C1 segment of cervical spinal cord (tissue), 14 donors: ENCODE measurements at regions not wholly inside any gene's neighbourhood (a gene's known extent, or its start where the extent isn't known, plus 50 kb on each side); places are given as distances from the start of the nearest gene placed in this dataset.

ENCODE experiments used
- DNase-seq, 14 donors: peaks; one replicate each; lab custom pipeline; 2025; lab: John Stamatoyannopoulos, UW

DNA sequence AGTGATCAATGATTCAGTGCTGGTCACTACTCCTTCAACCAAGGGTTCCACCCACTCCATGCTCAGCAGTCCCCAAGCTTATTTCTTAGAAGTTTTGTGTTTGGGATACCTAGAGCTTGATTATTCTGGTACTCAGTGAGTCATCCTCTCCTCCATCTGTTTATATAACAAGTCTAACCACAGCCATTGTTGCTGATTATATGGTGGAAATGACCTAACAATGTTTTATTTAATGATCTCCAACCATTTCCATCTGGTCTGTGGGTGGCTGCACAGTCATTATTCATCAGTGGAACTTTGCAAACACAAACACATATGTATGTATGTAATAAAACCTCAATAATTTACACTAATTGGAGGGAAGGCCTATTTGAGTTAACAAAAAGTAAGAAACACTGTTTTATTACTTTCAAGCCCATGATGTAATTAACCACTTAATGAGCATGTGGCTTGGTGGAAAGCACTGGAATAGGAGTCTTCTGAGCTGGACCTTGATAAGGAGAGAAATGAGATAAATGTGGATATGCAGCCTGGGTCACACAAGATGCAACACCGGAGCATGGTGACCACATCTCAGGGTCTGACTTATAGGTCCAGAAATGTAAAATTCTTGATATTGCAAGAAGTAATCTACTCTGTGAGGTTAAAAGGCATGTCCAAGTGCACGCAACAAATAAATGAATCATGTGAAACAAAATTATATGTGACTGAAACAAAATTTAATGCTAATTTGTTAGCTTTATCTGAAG is 99.0 kb upstream of the WLS start:
- DNase-seq, result no peak

DNA sequence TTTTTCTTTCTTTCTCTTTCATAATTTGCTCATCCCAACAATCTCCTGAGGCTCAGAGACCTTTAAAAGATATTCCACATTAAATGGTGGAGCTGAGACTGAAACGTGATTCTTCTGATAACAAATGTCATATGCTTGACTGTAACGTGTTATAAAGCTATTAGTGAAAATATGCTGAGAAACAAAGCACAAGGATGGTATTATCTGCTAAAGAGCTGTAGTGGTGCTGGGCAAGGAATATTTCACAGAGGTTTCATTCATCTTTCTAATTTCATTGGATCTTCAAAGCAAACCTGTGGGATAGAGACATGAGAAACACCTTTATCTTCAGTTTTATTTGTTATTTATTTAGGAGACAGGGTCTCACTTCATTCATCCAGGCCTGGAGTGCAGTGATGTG is 98.1 kb upstream of the WLS start:
- DNase-seq, result no peak

DNA sequence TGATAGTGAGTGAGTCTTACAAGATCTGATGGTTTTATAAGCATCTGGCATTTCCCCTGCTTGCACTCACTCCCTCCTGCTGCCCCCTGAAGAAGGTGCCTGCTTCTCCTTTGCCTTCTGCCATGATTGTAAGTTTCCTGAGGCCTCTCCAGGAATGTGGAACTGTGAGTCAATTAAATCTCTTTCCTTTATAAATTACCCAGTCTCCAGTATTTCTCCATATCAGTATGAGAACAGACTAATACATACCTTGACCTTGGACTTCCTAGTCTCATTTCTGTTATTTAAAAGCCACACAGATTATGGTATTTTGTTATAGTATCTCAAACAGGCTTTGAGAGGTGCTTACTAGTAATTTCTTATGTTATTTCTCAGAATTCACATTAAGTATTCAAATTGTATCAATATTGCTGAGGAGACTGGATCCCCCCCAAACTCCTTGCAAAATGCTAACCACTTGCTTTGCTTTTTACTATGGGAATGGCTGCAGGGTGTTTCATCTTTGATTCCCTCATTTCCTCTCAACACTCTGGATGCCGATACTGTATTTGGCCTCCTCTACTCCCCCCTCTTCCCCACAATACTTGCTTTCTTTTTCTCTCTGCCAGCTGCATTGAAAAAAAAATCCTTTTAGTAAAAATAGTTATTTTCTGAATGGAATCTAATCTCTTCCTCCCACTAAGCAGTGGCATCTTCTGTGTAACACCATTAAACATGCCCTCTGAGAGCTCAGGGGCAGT is 96.9 kb upstream of the WLS start:
- DNase-seq, result no peak

DNA sequence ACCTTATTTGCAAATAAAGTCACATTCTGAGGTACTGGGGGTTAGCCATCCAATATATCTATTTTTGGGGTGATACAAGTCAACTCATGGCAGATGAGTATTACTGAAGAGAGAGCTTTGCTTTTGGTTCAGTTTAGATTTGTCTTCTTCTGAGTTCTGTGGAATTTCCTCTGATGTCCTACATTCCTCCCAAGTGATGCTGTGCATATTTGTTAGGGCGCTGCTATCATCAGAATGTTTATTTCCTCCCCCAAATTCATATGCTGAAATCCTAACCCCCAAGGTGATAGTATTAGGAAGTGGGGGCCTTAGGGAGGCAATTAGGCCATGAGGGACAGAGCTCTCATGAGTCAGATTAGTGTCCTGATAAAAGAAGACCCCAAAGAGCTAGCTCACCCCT is 96.2 kb upstream of the WLS start:
- no peak for DNase-seq

DNA sequence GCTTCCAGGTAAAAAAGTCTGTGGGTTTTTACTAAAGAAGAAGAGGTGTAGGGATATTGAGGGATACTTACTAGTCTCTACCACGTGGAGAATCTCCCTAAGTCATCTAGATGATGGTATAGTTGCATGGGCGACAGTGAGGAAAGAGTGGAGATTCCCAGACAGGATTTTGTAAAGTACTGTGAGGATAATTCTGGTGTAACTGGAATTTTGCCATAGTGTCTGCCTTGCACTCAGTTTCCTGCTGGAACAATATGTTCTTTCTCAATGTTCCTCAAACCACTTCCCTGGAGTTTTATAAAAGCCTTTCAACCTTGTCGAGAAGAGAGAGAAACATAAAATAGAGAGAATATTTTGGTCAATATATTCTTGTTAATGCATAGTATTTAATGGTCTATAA is 95.1 kb upstream of the WLS start:
- no peak for DNase-seq

DNA sequence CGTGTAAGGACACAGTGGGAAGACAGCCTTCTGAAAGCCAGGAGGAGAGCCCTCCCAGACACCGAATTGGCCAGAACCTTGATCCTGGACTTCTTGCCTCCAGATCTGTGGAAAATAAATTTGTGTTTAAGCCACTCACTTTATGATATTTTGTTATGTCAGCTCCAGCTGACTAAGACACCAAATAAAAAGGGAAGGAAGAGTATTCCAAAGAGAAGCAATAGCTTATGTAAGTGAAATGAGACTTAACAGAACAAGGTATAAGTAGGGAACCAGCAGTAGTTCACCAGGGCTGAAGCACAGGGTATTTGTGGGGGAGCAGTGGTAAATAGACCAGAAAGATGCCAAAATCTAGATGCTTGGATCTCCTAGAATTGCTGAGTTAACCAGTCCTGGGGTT is 94.2 kb upstream of the WLS start:
- DNase-seq, result no peak

DNA sequence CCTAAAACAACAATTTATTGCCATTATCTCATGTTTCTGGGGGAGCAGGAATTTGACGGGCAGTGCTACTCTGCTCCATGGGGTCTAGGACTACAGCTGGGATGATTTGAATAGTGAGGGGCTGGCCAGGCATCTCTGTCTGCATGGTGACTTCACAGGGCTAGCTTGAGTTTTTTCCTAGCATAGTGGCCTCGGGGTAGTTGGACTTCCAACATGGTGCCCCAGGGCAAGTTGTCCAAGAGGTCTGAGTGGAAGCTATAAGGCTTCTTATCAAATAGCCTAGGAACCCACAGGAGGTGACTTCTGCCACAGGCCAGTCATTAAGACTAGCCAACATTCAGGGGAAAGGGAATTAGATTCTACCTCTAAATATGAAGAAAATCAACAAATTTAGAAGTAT is 92.0 kb upstream of the WLS start:
- DNase-seq, result no peak

DNA sequence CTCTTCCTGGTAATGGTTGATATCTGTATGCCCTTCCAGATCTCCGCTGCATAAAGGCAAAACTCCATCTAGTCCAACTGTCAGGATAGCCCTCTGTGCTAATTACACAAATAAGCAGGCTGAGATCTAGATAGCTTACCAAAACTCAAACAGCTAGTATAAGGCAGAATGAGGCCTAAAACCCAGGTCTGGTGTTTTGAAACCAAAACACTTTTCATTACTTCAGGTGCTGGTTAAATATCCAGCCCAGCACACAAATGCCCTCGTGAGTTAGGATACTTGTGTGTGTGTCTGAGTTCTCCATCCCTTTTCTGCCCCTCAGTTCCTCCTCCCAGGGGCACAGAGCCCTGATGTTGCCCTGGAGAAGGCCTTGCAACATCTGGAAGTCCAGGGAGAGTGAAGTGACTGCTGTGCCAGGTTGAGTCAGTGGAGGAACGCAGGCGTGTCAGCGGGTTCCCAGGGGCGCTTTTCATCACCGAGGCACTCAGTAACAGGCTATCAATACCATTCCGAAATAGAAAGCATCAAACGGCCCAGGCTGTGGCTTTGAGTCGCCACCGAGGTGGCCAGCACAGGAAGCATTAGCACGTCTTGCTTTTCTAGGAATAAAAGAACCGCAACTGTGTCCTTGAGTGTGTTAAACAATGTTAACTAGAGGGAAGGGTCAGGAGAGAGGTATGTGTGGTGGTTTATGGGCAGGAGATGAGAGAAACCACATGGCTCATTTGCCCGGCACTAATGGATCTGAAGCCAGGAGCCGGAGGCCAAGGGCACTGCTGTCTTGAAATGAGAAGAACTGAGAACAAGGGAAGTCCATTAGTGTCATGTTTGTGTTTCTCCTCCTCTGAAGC is 90.7 kb upstream of the WLS start:
- peak in 2 of 14 donors; percentile 7 to 55 for DNase-seq

DNA sequence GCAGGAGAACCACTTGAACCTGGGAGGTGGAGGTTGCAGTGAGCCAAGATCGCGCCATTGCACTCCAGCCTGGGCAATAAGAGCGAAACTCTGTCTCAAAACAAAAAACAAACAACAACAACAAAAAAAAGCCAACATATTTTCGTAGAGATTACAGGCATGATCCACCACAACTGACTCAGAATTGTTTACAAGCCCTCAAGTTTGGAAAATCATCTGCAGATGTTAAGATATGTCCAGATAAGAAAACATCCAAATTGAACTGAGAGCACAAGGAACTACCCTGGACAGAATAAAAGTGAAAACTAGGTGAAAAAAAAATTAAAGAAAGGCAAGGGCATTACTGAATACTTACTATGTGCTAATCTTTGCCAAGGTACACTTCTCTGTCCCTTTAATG is 89.8 kb upstream of the WLS start:
- no peak for DNase-seq

DNA sequence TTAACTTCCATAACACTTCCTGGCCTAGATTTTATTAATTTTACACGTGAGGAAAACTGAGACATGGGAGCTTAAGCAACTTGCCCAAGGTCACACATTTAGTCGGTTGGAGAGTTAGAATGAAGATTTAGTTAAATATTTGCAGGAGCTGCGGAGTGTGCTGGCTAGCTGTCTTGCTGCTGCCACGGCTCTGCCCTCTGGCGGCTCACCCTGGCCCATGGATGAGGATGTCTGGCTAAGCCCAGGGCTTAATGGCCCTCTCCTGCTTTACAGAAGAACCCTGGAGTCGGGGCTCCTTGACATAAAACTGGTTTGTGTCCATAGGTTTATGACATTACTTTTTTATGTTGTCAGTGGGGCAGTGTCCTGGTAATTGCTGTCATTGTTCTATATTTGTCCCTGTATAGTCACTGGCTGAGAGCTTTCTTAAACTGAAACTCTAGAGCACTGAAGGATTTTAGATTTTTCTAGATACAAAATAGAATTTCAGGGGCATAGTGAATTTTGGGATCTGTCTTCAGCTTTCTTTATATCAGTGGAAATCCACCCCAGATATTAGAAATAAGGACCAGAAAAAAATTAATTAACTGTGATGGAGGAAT is 88.9 kb upstream of the WLS start:
- DNase-seq, result peak in 9 of 14 donors; percentile 5 to 39 (median 16)

DNA sequence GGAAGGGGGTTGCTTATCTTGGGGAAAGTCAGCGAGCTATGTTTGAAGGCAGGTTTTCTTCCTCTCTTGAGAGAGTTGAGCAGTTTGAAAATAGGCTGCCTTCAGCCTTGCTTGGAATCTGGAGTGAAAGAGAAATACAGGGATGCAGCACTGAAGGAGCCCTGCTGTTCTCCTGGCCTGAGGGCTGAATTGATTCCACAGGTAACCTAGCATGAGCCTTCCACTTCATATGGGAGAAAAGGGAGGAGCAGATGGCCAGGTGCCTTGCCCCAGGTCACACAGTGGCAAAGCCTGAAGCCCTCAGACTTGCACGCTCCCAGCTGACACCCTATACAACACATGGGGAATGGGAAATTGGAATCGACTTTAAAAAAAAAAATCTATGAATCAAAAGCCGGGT is 88.0 kb upstream of the WLS start:
- no peak for DNase-seq

DNA sequence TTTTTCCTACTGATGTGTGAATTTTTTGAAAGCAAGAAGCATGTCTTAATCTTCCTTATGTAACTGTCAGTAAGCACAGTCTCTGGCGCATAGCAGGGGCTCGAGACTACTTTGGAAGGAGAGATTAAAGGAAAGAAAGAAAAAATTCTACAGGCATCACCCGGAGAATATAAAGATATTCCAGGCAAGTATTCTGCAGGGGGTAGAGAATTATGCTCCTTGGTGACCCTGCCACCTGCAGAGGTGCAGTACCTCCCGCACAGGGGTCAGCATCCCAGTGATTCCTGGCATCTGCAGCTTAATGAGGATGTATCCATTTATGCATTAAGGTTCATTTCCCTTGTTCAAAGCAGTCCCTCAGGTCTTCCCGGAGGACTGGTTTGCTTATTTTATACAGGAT is 87.6 kb upstream of the WLS start:
- no peak for DNase-seq

DNA sequence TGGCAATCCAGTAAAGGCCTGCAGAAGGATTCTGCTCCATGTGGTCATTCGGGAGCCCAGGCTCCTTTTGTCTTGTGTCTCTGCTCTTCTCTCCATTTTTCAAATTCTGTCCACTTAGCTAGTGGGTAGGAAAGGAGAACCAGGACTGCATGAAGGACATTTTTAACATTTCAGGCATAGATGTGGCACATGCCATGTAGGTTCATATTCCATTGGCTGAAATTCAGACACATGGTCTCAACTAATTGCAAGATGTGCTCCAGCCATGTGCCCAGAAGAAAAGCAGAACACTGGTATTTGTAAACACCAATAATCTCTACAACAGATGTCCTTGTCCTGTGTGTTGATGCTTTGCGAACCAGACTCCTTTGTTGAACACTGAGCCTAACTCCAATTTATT is 85.2 kb upstream of the WLS start:
- DNase-seq, result no peak

DNA sequence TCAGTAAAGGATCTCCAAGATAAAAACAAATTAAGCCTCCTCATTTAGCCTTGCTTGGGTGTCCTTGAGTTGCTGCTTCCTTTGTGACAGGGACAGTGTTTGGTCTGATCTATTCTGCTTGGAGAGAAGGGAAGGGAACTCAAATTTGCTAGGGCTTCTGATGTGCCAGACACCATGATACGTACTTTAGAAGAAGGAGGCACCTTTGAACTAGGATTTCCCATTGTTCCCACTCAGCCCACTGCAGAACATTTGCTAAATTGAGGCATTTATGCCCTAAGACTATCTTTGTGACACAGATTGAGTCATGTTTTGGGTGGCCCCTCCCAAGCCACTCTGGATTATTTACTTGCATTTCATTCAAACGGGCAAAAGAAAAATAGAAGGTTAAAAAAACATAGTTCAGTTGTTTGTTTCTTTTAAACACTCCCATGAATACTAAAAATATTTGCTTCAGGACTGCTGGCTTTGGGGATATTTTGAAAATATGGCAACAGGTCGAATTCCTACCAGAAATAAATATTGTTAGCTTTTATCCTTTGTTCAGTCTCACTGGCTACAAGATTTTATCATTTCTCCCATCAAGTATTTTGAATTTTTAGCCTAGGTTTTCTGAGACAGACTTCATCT is 81.9 kb upstream of the WLS start:
- DNase-seq, result no peak

DNA sequence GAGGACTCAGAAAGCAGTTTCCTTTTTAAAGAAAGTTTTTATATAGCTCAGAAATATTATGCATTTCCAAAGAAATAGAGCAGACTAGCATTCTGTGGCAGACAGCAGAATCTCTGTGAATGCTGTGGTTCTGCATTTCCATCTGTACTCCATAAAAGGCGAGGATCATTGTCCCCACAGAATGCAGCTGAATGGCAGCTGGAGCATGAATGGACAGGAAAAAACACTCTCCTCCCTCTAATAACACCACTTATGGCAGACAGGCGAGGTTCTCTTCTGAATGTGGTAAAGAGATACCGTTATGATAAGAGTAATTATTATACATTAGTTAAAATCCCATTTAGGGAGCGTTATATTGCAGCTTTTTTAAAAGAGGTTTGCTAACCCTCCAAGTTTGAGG is 81.4 kb upstream of the WLS start:
- DNase-seq, result no peak

DNA sequence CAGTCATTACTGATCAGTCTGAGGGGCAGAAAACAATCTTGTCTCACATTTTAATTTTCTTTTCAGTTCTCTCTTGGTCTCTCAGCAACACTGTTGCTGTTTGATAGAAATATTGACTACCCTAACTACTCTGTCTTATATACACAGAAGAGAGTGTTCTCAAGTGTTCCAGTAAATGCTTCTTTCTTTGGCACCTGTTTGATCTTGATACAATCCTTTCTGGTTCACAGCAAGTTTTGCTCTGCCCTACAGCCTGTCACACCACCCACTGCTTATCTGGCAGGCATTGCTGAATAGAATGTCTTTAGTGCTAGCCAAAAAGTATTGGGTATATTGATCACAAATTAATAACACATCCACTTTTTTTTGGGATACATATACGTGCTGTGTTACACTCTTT is 75.7 kb upstream of the WLS start:
- DNase-seq, result no peak

DNA sequence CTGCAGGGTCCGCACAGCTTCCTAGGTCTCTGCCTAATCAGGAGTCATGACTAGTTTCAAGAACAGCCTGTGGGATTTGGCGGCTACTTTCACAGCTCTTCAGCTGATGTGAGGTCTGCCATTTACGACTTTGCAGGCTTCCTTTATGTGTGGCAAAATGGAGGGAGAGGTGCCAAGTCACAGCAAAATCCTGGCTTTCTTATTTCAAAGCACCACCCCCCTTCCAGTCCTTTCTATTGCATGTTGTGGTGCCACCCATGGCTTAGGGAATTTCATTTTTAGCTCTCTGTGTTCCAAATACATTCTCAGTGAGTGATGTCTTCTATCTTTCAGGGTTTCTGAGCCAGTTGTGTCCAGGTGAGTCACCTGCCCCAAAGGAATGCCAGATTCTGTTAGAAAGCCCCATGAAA is 75.1 kb upstream of the WLS start:
- no peak for DNase-seq

DNA sequence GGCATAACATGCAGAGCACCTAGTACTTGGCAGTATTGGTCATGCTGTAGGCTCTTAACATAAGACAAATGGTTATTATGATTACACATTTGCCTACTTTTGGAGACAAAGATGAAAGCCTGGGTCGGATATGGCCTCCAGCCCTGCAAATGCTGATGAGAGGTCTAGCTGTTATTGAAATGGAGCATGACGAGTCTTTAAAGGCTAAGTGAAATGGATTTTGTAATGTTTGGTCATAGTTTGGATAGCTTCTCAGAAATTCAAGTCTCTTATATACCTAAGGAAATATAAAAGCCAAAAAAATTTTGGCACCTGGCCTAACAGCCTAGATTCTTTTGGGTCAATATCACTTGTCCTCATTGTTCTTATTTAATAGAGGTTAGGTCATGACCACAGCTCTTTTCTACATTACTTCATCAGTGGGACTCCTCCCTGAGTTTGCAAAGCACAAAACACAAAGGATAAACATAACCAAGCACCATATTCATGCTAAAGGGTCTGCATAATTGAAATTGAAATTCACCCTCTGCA is 69.2 kb upstream of the WLS start:
- no peak for DNase-seq

DNA sequence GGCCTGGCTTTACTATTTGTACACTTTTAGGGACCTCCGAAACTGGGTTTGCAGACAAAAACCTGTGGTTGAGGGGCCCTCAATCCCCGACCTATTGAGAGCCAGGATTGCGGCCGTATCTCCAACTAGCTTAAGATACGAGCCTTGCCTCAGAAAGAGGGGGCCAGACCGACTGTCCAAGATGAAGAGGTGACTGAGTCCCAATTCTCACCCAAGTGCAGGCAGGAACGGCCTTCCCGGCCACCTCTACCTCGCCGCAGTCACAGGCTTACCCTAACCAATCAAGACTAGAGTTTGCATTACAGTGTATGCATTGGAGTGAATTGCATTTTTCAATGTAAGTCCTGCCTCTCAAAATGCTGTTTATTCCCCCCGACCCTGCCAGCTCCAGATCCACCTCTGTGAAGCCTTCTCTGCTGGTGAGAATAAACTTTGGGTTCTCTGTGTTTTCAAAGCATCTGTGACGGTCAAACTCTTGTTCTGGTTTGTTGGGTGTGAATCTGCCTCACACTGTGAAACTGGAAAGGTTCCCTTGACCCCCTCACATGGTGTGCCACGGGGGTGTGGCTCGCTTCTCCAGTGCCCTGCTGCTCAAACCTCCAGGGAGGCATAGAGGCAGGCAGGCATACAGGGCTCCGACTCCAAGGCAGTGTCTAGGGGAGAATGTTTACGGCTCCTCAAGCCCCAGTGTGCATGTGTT is 62.2 kb upstream of the WLS start:
- no peak for DNase-seq

DNA sequence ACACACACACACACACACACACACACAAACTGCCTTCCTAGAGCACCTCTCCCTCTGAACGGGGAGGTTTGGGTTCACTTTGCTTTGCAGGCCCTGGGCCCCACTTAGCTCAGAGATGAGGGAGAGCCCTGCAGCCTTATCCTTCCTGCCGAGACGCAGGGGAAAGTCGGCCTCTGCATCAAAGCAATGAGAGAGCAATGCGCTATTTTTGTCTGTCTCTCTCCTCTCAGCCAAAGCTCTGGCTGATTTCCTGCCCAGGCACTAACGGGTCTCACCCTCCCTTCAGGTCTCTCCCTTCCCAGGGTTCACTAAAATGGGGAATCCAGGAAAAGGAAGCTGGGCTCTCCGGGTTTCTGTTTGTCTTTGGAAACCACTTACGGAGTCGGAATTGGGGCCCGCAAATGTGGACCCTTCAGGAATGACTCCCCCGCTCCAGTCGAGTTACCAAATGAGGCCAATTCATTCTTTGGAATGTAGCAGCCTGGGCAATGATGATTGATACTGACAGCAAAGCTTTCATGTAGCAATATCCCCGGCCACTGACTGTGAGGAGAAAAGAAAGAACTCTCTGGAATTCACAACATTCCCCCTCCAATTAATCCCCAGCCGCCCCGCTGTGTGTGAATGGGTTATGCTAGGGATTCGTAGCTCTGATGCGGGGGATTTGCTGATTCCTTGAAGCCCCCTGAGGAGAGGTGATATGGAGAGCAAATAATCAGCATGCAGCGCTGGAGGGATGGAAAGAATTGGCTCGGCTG is 61.5 kb upstream of the WLS start:
- no peak for DNase-seq
